Activated T-cell treated with anti-CD3 and anti-CD28 coated beads, Interleukin-2, amount 50 U/mL, for 72 hours (primary cell): ENCODE measurements at regions not wholly inside any gene's neighbourhood (a gene's known extent, or its start where the extent isn't known, plus 50 kb on each side); places are given as distances from the start of the nearest gene placed in this dataset.
A peak's percentile ranks its signal among the peaks of the same experiment; 100 is the strongest.

Source experiments
- ATAC-seq, 2 donors: fragments of 150-1000 bp; cut with Tn5 transposase; replicated peaks in 1 of 2; 2 replicates each; pipeline ENCODE4 v1.10.0; 2021; ENCODE audit warnings: moderate library complexity in 2 of 2, mild to moderate bottlenecking in 1 of 2
- DNase-seq, 2 donors: peaks; one replicate each; pipeline ENCODE4 v3.0.0; 2021 to 2022; ENCODE audit warnings: mixed read lengths in 1 of 2
- H3K27ac Mint-ChIP-seq: one replicate; pipeline ENCODE4 v1.8.0; 2022; ENCODE audit warnings: mild to moderate bottlenecking, moderate library complexity, mixed read lengths
- H3K27me3 Mint-ChIP-seq: one replicate; pipeline ENCODE4 v1.8.0; 2022; ENCODE audit warnings: low read depth, mixed read lengths
- H3K36me3 Mint-ChIP-seq, 2 donors: one replicate each; pipeline ENCODE4 v1.8.0; 2022; ENCODE audit warnings: mixed read lengths in 2 of 2, mild to moderate bottlenecking in 1 of 2; ENCODE audit not compliant: insufficient read depth in 2 of 2
- H3K4me1 Mint-ChIP-seq: one replicate; pipeline ENCODE4 v1.8.0; 2022; ENCODE audit warnings: low read depth, mixed read lengths
- H3K4me3 Mint-ChIP-seq, 2 donors: one replicate each; pipeline ENCODE4 v1.8.0; 2022; ENCODE audit warnings: mild to moderate bottlenecking in 2 of 2, mixed read lengths in 2 of 2, moderate library complexity in 2 of 2
- H3K9me3 Mint-ChIP-seq, 2 donors: one replicate each; pipeline ENCODE4 v1.8.0; 2022; ENCODE audit warnings: mixed read lengths in 2 of 2

DNA sequence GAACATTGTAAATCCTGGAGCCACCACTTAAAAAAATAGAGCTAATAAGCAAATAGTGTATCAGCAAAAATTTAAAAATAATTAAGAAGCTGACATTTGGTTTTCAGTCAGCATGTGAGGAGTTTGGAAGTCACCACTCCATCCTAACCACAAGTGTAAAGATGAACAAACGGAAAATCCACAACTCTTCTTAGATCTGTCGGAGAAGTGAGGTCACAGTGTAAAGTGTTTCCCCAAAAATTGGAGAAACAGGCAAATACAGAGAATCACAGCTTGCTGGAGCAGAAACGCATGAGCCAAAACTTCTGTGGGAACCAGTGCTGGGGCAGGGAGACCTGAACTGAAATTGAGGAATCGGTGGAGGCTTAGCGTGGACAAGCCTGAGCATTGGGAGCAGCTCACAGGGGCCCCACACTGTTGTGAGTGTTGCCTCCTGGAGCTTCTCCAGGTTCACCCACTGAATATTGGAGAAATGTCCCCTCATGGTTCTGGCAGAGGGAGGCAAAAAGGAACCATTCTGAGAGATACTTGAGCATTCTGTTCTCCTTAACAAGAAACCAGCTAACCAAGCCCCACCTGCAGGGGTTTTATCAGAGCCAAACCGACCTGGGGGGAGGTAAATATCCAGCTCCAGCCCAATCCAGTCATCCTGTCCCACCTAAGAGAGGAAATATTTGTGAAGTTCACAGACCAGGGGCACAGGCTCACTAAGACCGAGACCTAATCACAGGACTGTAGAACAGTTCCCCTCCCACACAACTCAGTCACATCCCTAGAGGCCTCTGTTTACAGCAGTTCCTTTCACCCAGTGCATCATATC, 192.0 kb downstream of the ERMARD start:
- H3K27ac Mint-ChIP-seq = no peak overlapping the region
- no peak overlapping the region for H3K4me3 Mint-ChIP-seq
- H3K4me1 Mint-ChIP-seq = peaks cover 8% of the 10 kb centered on the region
- peaks cover 9 to 11% of the 10 kb centered on the region in 2 donors for H3K36me3 Mint-ChIP-seq
- peaks cover 8 to 9% of the 10 kb centered on the region in 2 donors for H3K9me3 Mint-ChIP-seq
- peaks cover 30% of the 10 kb centered on the region for H3K27me3 Mint-ChIP-seq
- ATAC-seq (peak in 1 of 2 donors; percentile 33), DNase-seq (no peak)

DNA sequence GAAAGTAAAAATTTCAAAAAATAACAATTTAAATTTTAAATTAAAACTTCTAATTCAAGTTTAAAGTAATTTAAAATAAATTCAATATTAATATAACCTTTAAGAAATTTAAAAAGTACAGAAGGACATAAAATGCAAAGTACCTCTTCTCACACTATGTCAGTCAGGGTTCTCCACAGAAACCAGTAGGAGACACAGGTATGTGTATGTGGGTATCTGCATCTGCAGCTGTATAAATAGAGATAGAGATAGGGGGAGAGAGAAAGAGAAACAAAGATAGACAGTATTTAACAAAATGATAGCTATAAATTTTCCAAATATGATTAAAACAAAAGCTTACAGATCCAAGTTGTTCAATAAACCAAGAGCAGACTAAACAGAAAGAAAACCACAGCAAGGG, 190.8 kb downstream of the ERMARD start:
- ATAC-seq (no peak), DNase-seq (no peak)
- peaks cover 8% of the 10 kb centered on the region for H3K4me1 Mint-ChIP-seq
- H3K4me3 Mint-ChIP-seq = no peak overlapping the region
- H3K27me3 Mint-ChIP-seq = peaks cover 37% of the 10 kb centered on the region
- no peak overlapping the region for H3K27ac Mint-ChIP-seq
- peaks cover 9 to 11% of the 10 kb centered on the region in 2 donors for H3K36me3 Mint-ChIP-seq
- peaks cover 8 to 9% of the 10 kb centered on the region in 2 donors for H3K9me3 Mint-ChIP-seq

DNA sequence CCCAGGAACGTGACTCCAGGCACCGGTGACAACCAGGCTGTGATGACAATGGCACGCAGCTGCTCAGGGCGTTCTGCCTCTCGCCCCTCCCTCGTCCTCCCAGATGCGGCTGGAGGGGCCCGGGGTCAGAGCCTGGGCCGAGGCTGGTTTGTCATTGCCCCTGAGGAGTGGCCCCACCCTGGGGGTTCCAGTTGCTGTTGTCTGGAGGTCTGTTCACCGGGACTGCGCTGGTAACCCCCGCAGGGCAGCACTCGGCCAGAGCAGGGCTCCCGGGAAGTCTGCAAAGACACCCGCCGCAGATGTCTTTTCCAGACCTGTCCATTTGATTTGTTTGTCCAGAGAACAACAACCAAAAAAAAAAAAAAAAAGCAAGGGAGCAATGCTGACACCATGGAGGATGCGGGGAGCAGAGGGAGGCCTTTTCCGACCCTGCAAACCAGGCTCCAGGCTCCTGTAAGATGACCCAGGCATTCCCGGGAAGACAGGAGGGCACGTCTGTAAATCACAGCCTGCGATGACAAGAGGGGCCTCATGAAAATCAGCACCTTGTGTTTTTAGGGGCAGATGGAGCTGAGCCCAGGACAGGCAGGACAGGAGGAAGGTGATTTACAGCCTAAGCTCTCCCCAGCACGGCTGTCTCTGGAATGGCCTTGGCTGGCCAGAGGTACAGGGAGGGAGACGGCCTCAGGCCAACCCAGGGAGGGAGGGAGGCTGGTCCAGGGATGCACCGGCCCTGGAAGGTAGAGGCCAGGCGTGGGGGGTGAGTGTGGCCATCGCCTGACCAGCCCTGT, 189.3 kb downstream of the ERMARD start:
- DNase-seq = no peak
- Mint-ChIP-seq H3K4me1 (no peaks in the 10 kb centered on the region), H3K27me3 (peaks cover 37% of the 10 kb centered on the region), H3K36me3 (peaks cover 9 to 11% of the 10 kb centered on the region in 2 donors), H3K4me3 (no peak overlapping the region), H3K27ac (no peak overlapping the region), H3K9me3 (peaks cover 8 to 9% of the 10 kb centered on the region in 2 donors)
- no peak for ATAC-seq

DNA sequence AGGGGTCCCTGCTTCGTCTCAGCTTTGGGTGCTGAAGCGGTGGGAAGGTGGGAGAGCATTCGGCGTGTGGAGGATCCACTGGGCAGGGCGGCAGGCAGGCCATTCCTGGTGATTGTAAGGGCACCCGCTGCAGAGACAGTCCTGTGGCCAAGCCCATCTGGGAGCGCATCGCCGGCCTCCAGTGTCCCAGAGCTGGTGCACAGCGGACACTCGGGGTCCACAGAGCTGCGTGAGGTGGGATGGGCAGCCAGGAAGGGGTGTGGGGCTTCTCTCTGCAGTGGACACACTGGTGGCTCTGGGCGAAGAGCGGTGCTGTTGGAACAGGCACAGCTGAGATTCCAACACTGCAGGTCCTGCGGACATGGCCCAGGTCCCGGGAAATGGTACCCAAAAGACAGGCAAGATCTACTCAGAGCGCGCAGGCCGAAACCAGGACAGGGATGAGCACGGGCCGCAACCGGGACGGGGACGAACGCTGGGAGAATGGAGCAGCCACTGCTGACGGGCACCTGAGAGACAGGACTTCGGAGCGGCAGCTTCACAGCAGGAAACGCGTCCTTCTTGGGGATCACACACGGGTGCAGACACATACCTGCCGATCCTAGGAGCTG, 188.2 kb downstream of the ERMARD start:
- no peaks in the 10 kb centered on the region for H3K4me1 Mint-ChIP-seq
- no peak for ATAC-seq
- H3K4me3 Mint-ChIP-seq = no peak overlapping the region
- no peak for DNase-seq
- H3K27me3 Mint-ChIP-seq = peaks cover 28% of the 10 kb centered on the region
- H3K27ac Mint-ChIP-seq = no peak overlapping the region
- H3K36me3 Mint-ChIP-seq = peaks cover 9 to 11% of the 10 kb centered on the region in 2 donors
- H3K9me3 Mint-ChIP-seq = peaks cover 7 to 8% of the 10 kb centered on the region in 2 donors

DNA sequence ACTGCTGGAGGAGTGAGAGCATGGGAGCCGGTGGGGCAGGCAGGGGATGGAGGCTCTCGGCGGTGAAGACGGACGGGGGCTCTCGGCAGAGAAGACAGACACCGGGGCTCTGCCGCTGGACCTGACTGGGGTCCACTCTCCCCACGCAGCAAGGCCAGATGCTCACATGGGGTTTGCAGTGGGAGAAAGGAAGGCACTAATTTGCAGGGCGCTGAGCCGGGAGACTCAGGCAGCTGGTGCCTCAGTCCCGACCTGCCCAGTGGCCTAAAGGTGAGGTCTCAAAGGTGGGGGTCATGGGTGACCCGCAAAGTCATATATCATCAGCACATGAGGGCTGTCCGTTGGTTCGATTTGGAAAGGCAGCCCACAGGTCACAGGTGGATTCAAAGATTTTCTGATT, 187.3 kb downstream of the ERMARD start:
- H3K27ac Mint-ChIP-seq = no peak overlapping the region
- no peak for ATAC-seq
- peaks cover 19% of the 10 kb centered on the region for H3K27me3 Mint-ChIP-seq
- no peaks in the 10 kb centered on the region for H3K4me1 Mint-ChIP-seq
- peaks cover 2 to 3% of the 10 kb centered on the region in 2 donors for H3K9me3 Mint-ChIP-seq
- H3K36me3 Mint-ChIP-seq = peaks cover 4 to 5% of the 10 kb centered on the region in 2 donors
- no peak for DNase-seq
- no peak overlapping the region for H3K4me3 Mint-ChIP-seq

DNA sequence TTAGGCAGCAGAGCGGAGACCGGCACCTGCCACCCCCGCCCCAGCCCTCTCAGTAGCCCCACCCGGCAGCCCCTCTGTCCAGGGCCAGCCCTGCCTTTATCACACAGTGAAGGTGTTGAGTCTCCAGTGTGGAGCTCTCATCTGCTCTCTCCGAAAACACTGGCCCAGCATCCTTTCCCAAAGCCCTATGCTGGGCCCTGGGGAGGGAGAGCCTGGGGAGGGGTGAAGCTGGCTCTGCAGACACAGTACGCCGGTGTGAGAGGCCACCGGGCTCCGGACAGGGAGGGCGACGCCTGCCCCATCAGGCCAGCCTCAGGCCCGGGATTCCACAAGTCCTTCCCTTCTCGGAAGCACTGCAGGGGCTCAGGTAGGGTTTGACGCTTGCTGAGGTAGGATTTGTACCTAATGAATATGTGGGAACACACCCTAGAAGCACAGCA, 186.9 kb downstream of the ERMARD start:
- H3K27me3 Mint-ChIP-seq = peaks cover 14% of the 10 kb centered on the region
- DNase-seq = no peak
- ATAC-seq = no peak
- H3K4me3 Mint-ChIP-seq = no peak overlapping the region
- no peak overlapping the region for H3K27ac Mint-ChIP-seq
- H3K9me3 Mint-ChIP-seq = peaks cover under 1 to 3% of the 10 kb centered on the region in 2 donors
- H3K36me3 Mint-ChIP-seq = peaks cover 1 to 4% of the 10 kb centered on the region in 2 donors
- no peaks in the 10 kb centered on the region for H3K4me1 Mint-ChIP-seq

DNA sequence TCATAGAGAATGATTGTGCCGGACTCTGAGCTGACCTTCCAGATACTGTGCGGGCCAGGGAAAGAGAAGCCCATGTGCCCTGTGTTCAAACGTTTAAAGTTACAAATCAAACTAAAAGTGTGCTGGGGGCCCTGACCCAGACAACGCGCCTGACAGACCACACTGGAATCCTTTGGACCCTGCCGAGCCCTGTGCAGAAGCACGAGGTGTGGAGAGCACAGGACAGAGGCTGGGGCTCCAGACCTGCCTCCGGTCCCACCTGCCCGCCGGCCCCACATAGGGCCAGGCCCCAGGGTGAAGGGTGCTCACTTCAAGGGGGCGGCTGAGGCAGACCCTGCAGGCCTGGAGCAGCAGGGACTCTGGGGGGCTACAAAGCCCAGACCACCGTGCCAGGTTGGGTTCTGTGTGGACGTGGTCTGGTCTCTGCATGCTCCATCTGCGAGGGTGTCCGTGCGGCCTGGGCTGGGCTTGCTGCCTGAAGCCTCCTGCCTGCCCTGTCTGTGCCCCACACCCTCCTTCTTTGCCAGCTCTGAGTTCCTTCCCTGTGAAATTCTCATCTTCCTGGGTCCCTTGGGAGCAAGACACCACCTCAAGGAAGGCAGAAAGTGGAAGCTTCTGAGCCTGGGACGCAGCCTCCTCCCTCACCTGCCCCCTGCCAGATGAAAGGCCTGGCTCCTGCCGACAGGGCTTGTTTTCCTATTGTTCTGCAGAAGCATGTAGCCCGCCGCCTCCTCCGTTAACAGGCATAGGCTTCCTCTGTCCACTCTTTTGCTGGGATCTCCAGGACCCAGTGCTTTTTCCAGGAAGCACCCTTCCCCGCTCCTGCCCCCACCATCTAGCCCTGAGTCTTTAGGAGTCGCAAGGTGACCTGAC, 186.2 kb downstream of the ERMARD start:
- H3K27me3 Mint-ChIP-seq = peaks cover 12% of the 10 kb centered on the region
- H3K9me3 Mint-ChIP-seq = peaks cover 0 to 3% of the 10 kb centered on the region in 2 donors
- no peak overlapping the region for H3K27ac Mint-ChIP-seq
- ATAC-seq (no peak), DNase-seq (no peak)
- peaks cover 0 to 2% of the 10 kb centered on the region in 2 donors for H3K36me3 Mint-ChIP-seq
- H3K4me1 Mint-ChIP-seq = no peaks in the 10 kb centered on the region
- H3K4me3 Mint-ChIP-seq = no peak overlapping the region

DNA sequence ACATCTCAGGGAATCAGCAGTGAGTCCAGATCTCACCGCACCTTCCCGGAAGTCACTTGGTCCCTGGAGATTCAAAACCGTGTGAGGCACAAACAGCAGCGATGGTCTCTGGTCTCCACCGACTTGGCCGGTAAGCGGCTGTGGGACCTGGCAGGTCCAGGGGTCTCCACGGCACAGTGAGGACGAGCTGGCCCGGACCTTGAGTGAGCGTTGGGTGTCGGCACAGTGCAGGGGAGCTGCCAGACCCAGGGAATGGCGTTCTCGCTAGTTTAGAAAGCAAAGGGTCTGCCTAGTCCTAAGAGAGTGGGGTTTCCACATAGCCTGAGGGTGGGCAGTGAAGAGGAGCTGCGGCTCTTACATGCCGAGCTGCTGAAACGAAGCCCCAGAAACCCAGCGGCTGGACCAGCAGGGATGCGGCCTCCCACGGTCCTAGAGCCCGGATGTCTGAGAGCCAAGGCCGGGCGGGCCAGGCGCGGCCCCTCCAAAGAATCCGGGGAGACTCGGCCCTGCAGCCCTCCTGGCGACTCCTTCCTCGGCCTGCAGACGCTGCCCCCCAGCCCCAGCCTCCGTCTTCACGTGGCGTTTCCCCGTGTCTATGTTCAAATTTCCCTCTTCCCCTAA, 185.0 kb downstream of the ERMARD start:
- Mint-ChIP-seq H3K36me3 (no peaks in the 10 kb centered on the region), H3K27me3 (peaks cover 6% of the 10 kb centered on the region)

DNA sequence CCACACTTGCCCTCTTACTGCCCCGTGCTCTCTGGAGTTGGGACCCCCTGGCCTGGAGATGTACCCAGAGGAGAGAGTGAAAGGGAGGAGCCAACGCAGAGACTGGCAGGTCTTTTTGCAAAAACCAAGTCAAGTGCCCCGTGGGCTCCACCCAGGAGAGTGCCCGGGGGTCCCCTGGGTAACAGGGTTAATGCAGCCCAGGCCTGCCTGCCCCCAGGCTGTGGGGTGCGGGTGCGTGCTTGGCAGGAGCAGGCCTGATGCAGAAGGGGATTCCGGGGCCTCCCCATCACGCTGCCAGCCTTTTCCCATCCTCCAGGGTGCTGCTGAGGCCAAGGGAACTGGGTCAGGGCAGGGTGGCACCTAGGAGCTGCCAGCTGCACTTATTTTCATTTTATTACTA, 184.4 kb downstream of the ERMARD start:
- H3K36me3 Mint-ChIP-seq = no peaks in the 10 kb centered on the region
- no peaks in the 10 kb centered on the region for H3K9me3 Mint-ChIP-seq
- H3K4me3 Mint-ChIP-seq = no peak overlapping the region
- no peak for DNase-seq
- H3K27me3 Mint-ChIP-seq = peaks cover 6% of the 10 kb centered on the region
- no peak overlapping the region for H3K27ac Mint-ChIP-seq
- no peak for ATAC-seq
- no peaks in the 10 kb centered on the region for H3K4me1 Mint-ChIP-seq

More for the DNA sequence above, 185.0 kb downstream of the ERMARD start:
- Mint-ChIP-seq H3K9me3 (no peaks in the 10 kb centered on the region), H3K27ac (no peak overlapping the region), H3K4me1 (no peaks in the 10 kb centered on the region), H3K4me3 (no peak overlapping the region)
- ATAC-seq (no peak), DNase-seq (no peak)

DNA sequence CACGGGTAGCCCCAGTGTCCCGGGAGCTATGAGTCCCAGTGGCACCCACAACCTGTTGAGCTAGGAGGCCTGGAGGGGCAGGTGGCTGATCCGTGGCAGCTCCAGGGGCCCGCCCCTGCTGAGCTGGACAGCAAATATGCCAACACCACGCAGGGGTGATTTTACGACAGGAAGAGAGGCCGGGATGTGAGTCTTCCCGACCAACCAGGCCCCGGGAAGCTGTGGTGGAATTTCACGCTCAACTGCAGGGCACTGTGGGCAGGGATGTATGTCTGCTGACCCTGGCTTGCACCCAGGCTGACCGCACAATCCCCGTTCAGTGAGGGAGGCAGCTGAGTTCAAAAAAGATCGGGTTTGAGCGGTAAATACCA, 183.9 kb downstream of the ERMARD start:
- ATAC-seq = no peak
- H3K4me1 Mint-ChIP-seq = no peaks in the 10 kb centered on the region

DNA sequence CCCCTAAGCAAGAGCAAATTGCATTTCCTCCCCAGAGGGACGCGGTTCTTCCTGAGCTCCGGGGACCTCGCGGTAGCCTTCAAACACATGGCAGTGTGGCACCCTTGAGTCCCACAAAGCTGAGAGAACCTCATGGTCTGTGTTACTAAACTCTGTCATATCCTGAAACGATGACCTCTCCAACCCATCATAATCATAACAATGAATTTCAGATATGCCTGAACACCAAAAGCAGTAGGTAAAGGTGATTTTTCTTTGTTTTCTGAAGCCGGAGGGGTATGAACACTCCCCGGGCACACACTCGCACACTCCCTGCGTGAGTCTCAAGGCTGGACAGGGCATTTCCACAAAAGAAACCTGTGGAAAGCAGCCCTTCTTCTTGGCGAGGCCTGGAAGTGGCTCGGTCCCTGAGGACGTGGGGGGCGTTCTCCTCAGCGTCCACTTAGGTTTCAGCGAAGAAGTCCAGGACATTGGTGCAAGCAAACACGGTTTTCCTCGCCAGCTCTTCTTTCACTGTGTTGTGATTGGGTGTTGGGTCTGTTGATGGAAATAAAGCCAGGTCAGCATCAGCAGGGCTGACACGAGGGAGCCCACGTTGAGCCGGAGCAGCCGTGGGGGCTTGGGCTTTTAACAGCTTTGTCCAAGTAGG, 183.4 kb downstream of the ERMARD start:
- no peak overlapping the region for H3K27ac Mint-ChIP-seq
- no peak overlapping the region for H3K4me3 Mint-ChIP-seq
- peaks cover 6% of the 10 kb centered on the region for H3K27me3 Mint-ChIP-seq

More for the DNA sequence above, 183.9 kb downstream of the ERMARD start:
- peaks cover 6% of the 10 kb centered on the region for H3K27me3 Mint-ChIP-seq
- no peak for DNase-seq
- no peaks in the 10 kb centered on the region for H3K36me3 Mint-ChIP-seq
- H3K4me3 Mint-ChIP-seq = no peak overlapping the region
- no peaks in the 10 kb centered on the region for H3K9me3 Mint-ChIP-seq
- no peak overlapping the region for H3K27ac Mint-ChIP-seq

More for the DNA sequence above, 183.4 kb downstream of the ERMARD start:
- DNase-seq (no peak), ATAC-seq (no peak)
- no peaks in the 10 kb centered on the region for H3K36me3 Mint-ChIP-seq
- no peaks in the 10 kb centered on the region for H3K9me3 Mint-ChIP-seq
- no peaks in the 10 kb centered on the region for H3K4me1 Mint-ChIP-seq
